ENCODE measurements at regions not wholly inside any gene's neighbourhood (a gene's known extent, or its start where the extent isn't known, plus 50 kb on each side); places are given as distances from the start of the nearest gene placed in this dataset.

- H3K27me3 ChIP-seq (replicated peaks in 1 of 2; ENCODE audit: control insufficient read depth in 2 of 2, extremely low read depth in 1 of 2, insufficient read depth in 2 of 2, low read length in 1 of 2), result no peaks in the 10 kb centered on the region
- H3K36me3 ChIP-seq (ENCODE audit: control insufficient read depth in 2 of 2, extremely low read depth in 1 of 2, insufficient read depth in 1 of 2, low read length in 1 of 2), result no peaks in the 10 kb centered on the region
- no peaks in the 10 kb centered on the region for H3K9me3 Mint-ChIP-seq
- no peaks in the 10 kb centered on the region for H3K4me1 ChIP-seq (ENCODE audit: control insufficient read depth in 1 of 2, extremely low read depth in 1 of 2, insufficient read depth in 2 of 2, low read length in 2 of 2)
- H3K27me3 Mint-ChIP-seq, result no peaks in the 10 kb centered on the region
- no peak overlapping the region for H3K4me3 ChIP-seq (ENCODE audit: control insufficient read depth in 1 of 2, extremely low read depth in 1 of 2, low read length in 1 of 2)
- ChIA-PET POLR2A (no interaction called here), CTCF (no interaction called here)
- no peaks in the 10 kb centered on the region for H3K4me1 Mint-ChIP-seq
- ATAC-seq (replicated peaks in 1 of 4) (no peak), DNase-seq (no peak)
- no peaks in the 10 kb centered on the region for H3K9me3 ChIP-seq
- no peak overlapping the region for H3K27ac ChIP-seq (ENCODE audit: low read length)
- no peaks in the 10 kb centered on the region for H3K36me3 Mint-ChIP-seq
- no peak overlapping the region for H3K27ac Mint-ChIP-seq
- no CpG with 5 or more reads among the region's 2 CpGs for WGBS (ENCODE audit: insufficient coverage)
- H3K4me3 Mint-ChIP-seq, result no peak overlapping the region
Observed at GRCh38 chrY:7821295-7822035, 909.9 kb upstream of the AMELY start.

GRCh38 chrY:7818924-7819323 lies 907.4 kb upstream of the AMELY start:
- Mint-ChIP-seq H3K9me3 (no peaks in the 10 kb centered on the region), H3K36me3 (no peaks in the 10 kb centered on the region), H3K27me3 (no peaks in the 10 kb centered on the region), H3K4me1 (no peaks in the 10 kb centered on the region), H3K27ac (no peak overlapping the region), H3K4me3 (no peak overlapping the region)
- DNase-seq (peak in 1 of 35 experiments; percentile 0), ATAC-seq (replicated peaks in 1 of 4) (no peak)
- Histone ChIP-seq H3K27me3 (replicated peaks in 1 of 2; ENCODE audit: control insufficient read depth in 2 of 2, extremely low read depth in 1 of 2, insufficient read depth in 2 of 2, low read length in 1 of 2) (no peaks in the 10 kb centered on the region), H3K9me3 (no peaks in the 10 kb centered on the region), H3K4me3 (ENCODE audit: control insufficient read depth in 1 of 2, extremely low read depth in 1 of 2, low read length in 1 of 2) (no peak overlapping the region), H3K4me1 (ENCODE audit: control insufficient read depth in 1 of 2, extremely low read depth in 1 of 2, insufficient read depth in 2 of 2, low read length in 2 of 2) (no peaks in the 10 kb centered on the region), H3K27ac (ENCODE audit: low read length) (no peak overlapping the region), H3K36me3 (ENCODE audit: control insufficient read depth in 2 of 2, extremely low read depth in 1 of 2, insufficient read depth in 1 of 2, low read length in 1 of 2) (no peaks in the 10 kb centered on the region)
- ChIA-PET CTCF (no interaction called here), POLR2A (no interaction called here)

- Mint-ChIP-seq H3K27me3 (no peaks in the 10 kb centered on the region), H3K4me1 (no peaks in the 10 kb centered on the region), H3K27ac (no peak overlapping the region), H3K4me3 (no peak overlapping the region), H3K36me3 (no peaks in the 10 kb centered on the region), H3K9me3 (no peaks in the 10 kb centered on the region)
- Histone ChIP-seq H3K27me3 (replicated peaks in 1 of 2; ENCODE audit: control insufficient read depth in 2 of 2, extremely low read depth in 1 of 2, insufficient read depth in 2 of 2, low read length in 1 of 2) (no peaks in the 10 kb centered on the region), H3K4me1 (ENCODE audit: control insufficient read depth in 1 of 2, extremely low read depth in 1 of 2, insufficient read depth in 2 of 2, low read length in 2 of 2) (no peaks in the 10 kb centered on the region), H3K27ac (ENCODE audit: low read length) (no peak overlapping the region), H3K9me3 (no peaks in the 10 kb centered on the region), H3K4me3 (ENCODE audit: control insufficient read depth in 1 of 2, extremely low read depth in 1 of 2, low read length in 1 of 2) (no peak overlapping the region), H3K36me3 (ENCODE audit: control insufficient read depth in 2 of 2, extremely low read depth in 1 of 2, insufficient read depth in 1 of 2, low read length in 1 of 2) (no peaks in the 10 kb centered on the region)
- ATAC-seq (replicated peaks in 1 of 4), result no peak
- ChIA-PET POLR2A (no interaction called here), CTCF (no interaction called here)
- no CpG with 5 or more reads among the region's 1 CpG for WGBS (ENCODE audit: insufficient coverage)
- DNase-seq, result no peak
Observed at GRCh38 chrY:7816567-7816966, 905.0 kb upstream of the AMELY start.

- no peak for DNase-seq
- Histone ChIP-seq H3K27ac (ENCODE audit: low read length) (no peak overlapping the region), H3K9me3 (no peaks in the 10 kb centered on the region), H3K27me3 (replicated peaks in 1 of 2; ENCODE audit: control insufficient read depth in 2 of 2, extremely low read depth in 1 of 2, insufficient read depth in 2 of 2, low read length in 1 of 2) (no peaks in the 10 kb centered on the region), H3K36me3 (ENCODE audit: control insufficient read depth in 2 of 2, extremely low read depth in 1 of 2, insufficient read depth in 1 of 2, low read length in 1 of 2) (no peaks in the 10 kb centered on the region), H3K4me3 (ENCODE audit: control insufficient read depth in 1 of 2, extremely low read depth in 1 of 2, low read length in 1 of 2) (no peak overlapping the region), H3K4me1 (ENCODE audit: control insufficient read depth in 1 of 2, extremely low read depth in 1 of 2, insufficient read depth in 2 of 2, low read length in 2 of 2) (no peaks in the 10 kb centered on the region)
- no peaks in the 10 kb centered on the region for H3K9me3 Mint-ChIP-seq
- H3K36me3 Mint-ChIP-seq, result no peaks in the 10 kb centered on the region
- ATAC-seq (replicated peaks in 1 of 4), result no peak
- H3K27me3 Mint-ChIP-seq, result no peaks in the 10 kb centered on the region
- CTCF ChIA-PET, result no interaction called here
- POLR2A ChIA-PET, result no interaction called here
- no peaks in the 10 kb centered on the region for H3K4me1 Mint-ChIP-seq
- no peak overlapping the region for H3K27ac Mint-ChIP-seq
- H3K4me3 Mint-ChIP-seq, result no peak overlapping the region
Observed at GRCh38 chrY:7815921-7816320, 904.4 kb upstream of the AMELY start.

- ATAC-seq (replicated peaks in 1 of 4), result no peak
- DNase-seq, result no peak
- H3K4me1 Mint-ChIP-seq, result no peaks in the 10 kb centered on the region
- H3K27ac ChIP-seq (ENCODE audit: low read length), result no peak overlapping the region
- H3K27ac Mint-ChIP-seq, result no peak overlapping the region
- no peaks in the 10 kb centered on the region for H3K36me3 ChIP-seq (ENCODE audit: control insufficient read depth in 2 of 2, extremely low read depth in 1 of 2, insufficient read depth in 1 of 2, low read length in 1 of 2)
- ChIA-PET CTCF (no interaction called here), POLR2A (no interaction called here)
- H3K27me3 ChIP-seq (replicated peaks in 1 of 2; ENCODE audit: control insufficient read depth in 2 of 2, extremely low read depth in 1 of 2, insufficient read depth in 2 of 2, low read length in 1 of 2), result no peaks in the 10 kb centered on the region
- H3K4me3 ChIP-seq (ENCODE audit: control insufficient read depth in 1 of 2, extremely low read depth in 1 of 2, low read length in 1 of 2), result no peak overlapping the region
- H3K36me3 Mint-ChIP-seq, result no peaks in the 10 kb centered on the region
- no peaks in the 10 kb centered on the region for H3K9me3 ChIP-seq
- H3K4me3 Mint-ChIP-seq, result no peak overlapping the region
- H3K4me1 ChIP-seq (ENCODE audit: control insufficient read depth in 1 of 2, extremely low read depth in 1 of 2, insufficient read depth in 2 of 2, low read length in 2 of 2), result no peaks in the 10 kb centered on the region
- no peaks in the 10 kb centered on the region for H3K27me3 Mint-ChIP-seq
- H3K9me3 Mint-ChIP-seq, result no peaks in the 10 kb centered on the region
- WGBS (ENCODE audit: insufficient coverage), result no CpG with 5 or more reads among the region's 1 CpG
Observed at GRCh38 chrY:7815285-7815684, 903.7 kb upstream of the AMELY start.

GRCh38 chrY:7814361-7814760 lies 902.8 kb upstream of the AMELY start:
- Mint-ChIP-seq H3K4me1 (no peaks in the 10 kb centered on the region), H3K36me3 (no peaks in the 10 kb centered on the region), H3K4me3 (no peak overlapping the region), H3K27ac (no peak overlapping the region), H3K27me3 (no peaks in the 10 kb centered on the region), H3K9me3 (no peaks in the 10 kb centered on the region)
- ChIA-PET CTCF (no interaction called here), POLR2A (no interaction called here)
- Histone ChIP-seq H3K36me3 (ENCODE audit: control insufficient read depth in 2 of 2, extremely low read depth in 1 of 2, insufficient read depth in 1 of 2, low read length in 1 of 2) (no peaks in the 10 kb centered on the region), H3K4me1 (ENCODE audit: control insufficient read depth in 1 of 2, extremely low read depth in 1 of 2, insufficient read depth in 2 of 2, low read length in 2 of 2) (no peaks in the 10 kb centered on the region), H3K9me3 (no peaks in the 10 kb centered on the region), H3K27me3 (replicated peaks in 1 of 2; ENCODE audit: control insufficient read depth in 2 of 2, extremely low read depth in 1 of 2, insufficient read depth in 2 of 2, low read length in 1 of 2) (no peaks in the 10 kb centered on the region), H3K27ac (ENCODE audit: low read length) (no peak overlapping the region), H3K4me3 (ENCODE audit: control insufficient read depth in 1 of 2, extremely low read depth in 1 of 2, low read length in 1 of 2) (no peak overlapping the region)
- ATAC-seq (replicated peaks in 1 of 4), result no peak
- DNase-seq, result no peak

GRCh38 chrY:7810359-7810758 lies 898.8 kb upstream of the AMELY start:
- WGBS (ENCODE audit: insufficient coverage), result no CpG with 5 or more reads among the region's 1 CpG
- H3K27ac ChIP-seq (ENCODE audit: low read length), result no peak overlapping the region
- no peaks in the 10 kb centered on the region for H3K9me3 ChIP-seq
- Mint-ChIP-seq H3K4me1 (no peaks in the 10 kb centered on the region), H3K4me3 (no peak overlapping the region), H3K27ac (no peak overlapping the region), H3K27me3 (no peaks in the 10 kb centered on the region), H3K9me3 (no peaks in the 10 kb centered on the region), H3K36me3 (no peaks in the 10 kb centered on the region)
- ChIA-PET POLR2A (no interaction called here), CTCF (no interaction called here)
- DNase-seq (no peak), ATAC-seq (replicated peaks in 1 of 4) (no peak)
- H3K27me3 ChIP-seq (replicated peaks in 1 of 2; ENCODE audit: control insufficient read depth in 2 of 2, extremely low read depth in 1 of 2, insufficient read depth in 2 of 2, low read length in 1 of 2), result no peaks in the 10 kb centered on the region
- H3K4me1 ChIP-seq (ENCODE audit: control insufficient read depth in 1 of 2, extremely low read depth in 1 of 2, insufficient read depth in 2 of 2, low read length in 2 of 2), result no peaks in the 10 kb centered on the region
- H3K4me3 ChIP-seq (ENCODE audit: control insufficient read depth in 1 of 2, extremely low read depth in 1 of 2, low read length in 1 of 2), result no peak overlapping the region
- no peaks in the 10 kb centered on the region for H3K36me3 ChIP-seq (ENCODE audit: control insufficient read depth in 2 of 2, extremely low read depth in 1 of 2, insufficient read depth in 1 of 2, low read length in 1 of 2)

Measured in T-cell (primary cell).